ENCODE measurements at regions not wholly inside any gene's neighbourhood (a gene's known extent, or its start where the extent isn't known, plus 50 kb on each side); places are given as distances from the start of the nearest gene placed in this dataset.

GRCh38 chr20:5489601-5490000 is 121.2 kb downstream of the GPCPD1 start:
- no peak for TF ChIP-seq EZH2 (IDR thresholded peaks at IDR 0.05; ENCODE audit: borderline replicate concordance, low read depth, low read length, poor library complexity, severe bottlenecking)
- TF ChIP-seq, protein P1, sequence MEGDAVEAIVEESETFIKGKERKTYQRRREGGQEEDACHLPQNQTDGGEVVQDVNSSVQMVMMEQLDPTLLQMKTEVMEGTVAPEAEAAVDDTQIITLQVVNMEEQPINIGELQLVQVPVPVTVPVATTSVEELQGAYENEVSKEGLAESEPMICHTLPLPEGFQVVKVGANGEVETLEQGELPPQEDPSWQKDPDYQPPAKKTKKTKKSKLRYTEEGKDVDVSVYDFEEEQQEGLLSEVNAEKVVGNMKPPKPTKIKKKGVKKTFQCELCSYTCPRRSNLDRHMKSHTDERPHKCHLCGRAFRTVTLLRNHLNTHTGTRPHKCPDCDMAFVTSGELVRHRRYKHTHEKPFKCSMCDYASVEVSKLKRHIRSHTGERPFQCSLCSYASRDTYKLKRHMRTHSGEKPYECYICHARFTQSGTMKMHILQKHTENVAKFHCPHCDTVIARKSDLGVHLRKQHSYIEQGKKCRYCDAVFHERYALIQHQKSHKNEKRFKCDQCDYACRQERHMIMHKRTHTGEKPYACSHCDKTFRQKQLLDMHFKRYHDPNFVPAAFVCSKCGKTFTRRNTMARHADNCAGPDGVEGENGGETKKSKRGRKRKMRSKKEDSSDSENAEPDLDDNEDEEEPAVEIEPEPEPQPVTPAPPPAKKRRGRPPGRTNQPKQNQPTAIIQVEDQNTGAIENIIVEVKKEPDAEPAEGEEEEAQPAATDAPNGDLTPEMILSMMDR (conservative IDR thresholded peaks at IDR 0.05; ENCODE audit: low read depth, low read length): no peak

Measured in A673 (cell line).